22Rv1 (cell line): ENCODE measurements at regions not wholly inside any gene's neighbourhood (a gene's known extent, or its start where the extent isn't known, plus 50 kb on each side); places are given as distances from the start of the nearest gene placed in this dataset.

Experiments
- CTCF ChIP-seq: fragments of 450-650 bp; IDR thresholded peaks from 2 replicates; pipeline ENCODE4 v1.5.1; 2017; ENCODE audit warnings: mild to moderate bottlenecking
- ZFX ChIP-seq: fragments of 450-650 bp; IDR thresholded peaks from 2 replicates; pipeline ENCODE4 v1.6.1; 2017; ENCODE audit warnings: antibody characterized with exemption, borderline replicate concordance

- TF ChIP-seq CTCF (no peak), ZFX (no peak)
Measured at GRCh38 chr1:228652116-228652515, 83.2 kb upstream of the RHOU start.
